SK-N-SH (cell line): ENCODE measurements at regions not wholly inside any gene's neighbourhood (a gene's known extent, or its start where the extent isn't known, plus 50 kb on each side); places are given as distances from the start of the nearest gene placed in this dataset.

Source experiments
- CTCF ChIA-PET: fragments of 300-600, 350-600 bp; formaldehyde crosslinking; extraction: SDS; loops from one replicate; lab custom pipeline; 2021; lab: Yijun Ruan, JAX
- POLR2A ChIA-PET: fragments of 350-600 bp; sonication (Branson Sonifier 250); formaldehyde crosslinking; extraction: SDS; loops from one replicate; lab custom pipeline; 2020; ENCODE audit warnings: antibody characterized with exemption, inconsistent platforms; lab: Yijun Ruan, JAX
- DNase-seq: peaks from one replicate; pipeline ENCODE4 v3.0.0; 2012
- H2AFZ ChIP-seq: fragments of 200-600 bp; sonication (generic); 2 replicates; pipeline ENCODE4 v1.8.1; 2016; ENCODE audit warnings: antibody characterized with exemption, mild to moderate bottlenecking, low read depth
- H3F3A ChIP-seq: fragments of 200-600 bp; sonication (generic); replicated peaks from 2 replicates; pipeline ENCODE3; 2016; ENCODE audit warnings: antibody characterized with exemption, mild to moderate bottlenecking; ENCODE audit not compliant: insufficient read depth
- H3K27ac ChIP-seq, 2 experiments: fragments of 200-500 bp in 1 of 2; fragments of 200-600 bp in 1 of 2; sonication (Bioruptor generic) in 1 of 2; sonication (generic), shearing (Covaris generic) in 1 of 2; 2 replicates each; pipeline versions ENCODE4 v1.5.1 to v1.6.1; 2014 to 2016; ENCODE audit warnings: low read depth in 2 of 2, inconsistent platforms in 1 of 2, low read length in 1 of 2, mild to moderate bottlenecking in 1 of 2, mixed read lengths in 1 of 2
- H3K27me3 ChIP-seq: fragments of 200-600 bp; sonication (generic), shearing (Covaris generic); 2 replicates; pipeline ENCODE4 v1.6.1; 2016; ENCODE audit warnings: mixed run types; ENCODE audit not compliant: insufficient read depth
- H3K36me3 ChIP-seq, 2 experiments: fragments of 200-500 bp in 1 of 2; fragments of 200-600 bp in 1 of 2; sonication (Bioruptor generic) in 1 of 2; sonication (generic) in 1 of 2; replicated peaks in 1 of 2; 2 replicates each; pipeline versions ENCODE3 to v1.5.1; 2014 to 2016; ENCODE audit warnings: low read length in 1 of 2, mild to moderate bottlenecking in 1 of 2; ENCODE audit not compliant: insufficient read depth in 2 of 2, control insufficient read depth in 1 of 2
- H3K4me1 ChIP-seq, 2 experiments: fragments of 200-500 bp in 1 of 2; fragments of 200-600 bp in 1 of 2; sonication (Bioruptor generic) in 1 of 2; sonication (generic), shearing (Covaris generic) in 1 of 2; 2 replicates each; pipeline versions ENCODE4 v1.5.1 to v1.6.1; 2014 to 2016; ENCODE audit warnings: low read depth in 1 of 2, low read length in 1 of 2, mixed run types in 1 of 2; ENCODE audit not compliant: insufficient read depth in 2 of 2, control insufficient read depth in 1 of 2
- H3K4me2 ChIP-seq: fragments of 200-600 bp; sonication (generic), shearing (Covaris generic); 2 replicates; pipeline ENCODE4 v1.6.1; 2017; ENCODE audit warnings: mixed run types
- H3K4me3 ChIP-seq, 2 experiments: fragments of 200-500 bp in 1 of 2; fragments of 200-600 bp in 1 of 2; sonication (Bioruptor generic) in 1 of 2; sonication (generic), shearing (Covaris generic) in 1 of 2; 2 replicates each; pipeline versions ENCODE4 v1.5.1 to v1.8.1; 2014 to 2016; ENCODE audit warnings: low read depth in 2 of 2, inconsistent platforms in 1 of 2, low read length in 1 of 2, mild to moderate bottlenecking in 1 of 2, mixed read lengths in 1 of 2, moderate library complexity in 1 of 2
- H3K79me2 ChIP-seq: fragments of 200-600 bp; sonication (generic); 2 replicates; pipeline ENCODE4 v1.8.1; 2017; ENCODE audit warnings: mild to moderate bottlenecking; ENCODE audit not compliant: insufficient read depth
- H3K9ac ChIP-seq: fragments of 200-600 bp; sonication (generic); 2 replicates; pipeline ENCODE4 v1.6.1; 2017; ENCODE audit warnings: mixed run types
- H3K9me2 ChIP-seq: fragments of 200-600 bp; sonication (generic); 2 replicates; pipeline ENCODE4 v1.6.1; 2017; ENCODE audit warnings: mixed run types
- H3K9me3 ChIP-seq: fragments of 200-600 bp; sonication (generic); 2 replicates; pipeline ENCODE4 v1.6.1; 2017; ENCODE audit warnings: mixed run types, mild to moderate bottlenecking, moderate library complexity
- H4K20me1 ChIP-seq: fragments of 200-600 bp; sonication (generic); 2 replicates; pipeline ENCODE4 v1.6.1; 2017; ENCODE audit warnings: mild to moderate bottlenecking, mixed run types; ENCODE audit not compliant: insufficient read depth
- ELF1 ChIP-seq: IDR thresholded peaks from 2 replicates; pipeline ENCODE4 v1.4.0; 2012
- EP300 ChIP-seq, 2 experiments: IDR thresholded peaks; 2 replicates each; pipeline versions ENCODE4 v1.4.0 to v1.6.1; 2012; ENCODE audit warnings: borderline replicate concordance in 1 of 2, low read depth in 1 of 2, low read length in 1 of 2
- EZH2phosphoT487 ChIP-seq: fragments of 200-600 bp; sonication (generic); IDR thresholded peaks from 2 replicates; pipeline ENCODE4 v1.6.1; 2017; ENCODE audit warnings: low read depth, mixed run types, mild to moderate bottlenecking, antibody characterized with exemption, moderate library complexity, borderline replicate concordance
- MAX ChIP-seq: IDR thresholded peaks from 2 replicates; pipeline ENCODE4 v1.4.0; 2012; ENCODE audit warnings: low read depth
- MEF2A ChIP-seq: IDR thresholded peaks from 2 replicates; pipeline ENCODE4 v1.4.0; 2012; ENCODE audit warnings: low read depth, borderline replicate concordance
- NFIC ChIP-seq: IDR thresholded peaks from 2 replicates; pipeline ENCODE4 v1.4.0; 2012; ENCODE audit warnings: borderline replicate concordance
- NRF1 ChIP-seq: IDR thresholded peaks from 2 replicates; pipeline ENCODE4 v1.6.1; 2012; ENCODE audit warnings: low read depth, mild to moderate bottlenecking, low read length
- RAD21 ChIP-seq: IDR thresholded peaks from 2 replicates; pipeline ENCODE4 v1.6.1; 2012; ENCODE audit warnings: mild to moderate bottlenecking, low read length
- RXRA ChIP-seq: IDR thresholded peaks from 2 replicates; pipeline ENCODE4 v1.4.0; 2012; ENCODE audit warnings: low read depth, mild to moderate bottlenecking, borderline replicate concordance
- SMC3 ChIP-seq: IDR thresholded peaks from 2 replicates; pipeline ENCODE4 v1.6.1; 2012; ENCODE audit warnings: low read depth, low read length, improper control_type of control experiment
- TEAD4 ChIP-seq: IDR thresholded peaks from 2 replicates; pipeline ENCODE4 v1.4.0; 2012; ENCODE audit warnings: mild to moderate bottlenecking, borderline replicate concordance; ENCODE audit not compliant: insufficient read depth
- USF1 ChIP-seq: IDR thresholded peaks from 2 replicates; pipeline ENCODE4 v1.4.0; 2012; ENCODE audit warnings: low read depth, borderline replicate concordance
- WGBS: methylation state at CpG from one replicate; pipeline ENCODE4 v1.1.6; 2017; ENCODE audit warnings: low lambda C conversion rate; 5-methylcytosine and 5-hydroxymethylcytosine counted together
- TF ChIP-seq, protein P1 (sequence below): fragments of 150-350 bp; IDR thresholded peaks from 2 replicates; pipeline ENCODE4 v1.6.1; 2016; ENCODE audit warnings: mild to moderate bottlenecking, low read depth, low read length
- TF ChIP-seq, protein P2 (sequence below): fragments of 150-350 bp; IDR thresholded peaks from 2 replicates; pipeline ENCODE4 v1.6.1; 2017; ENCODE audit warnings: antibody characterized with exemption, low read length, low read depth, borderline replicate concordance
- TF ChIP-seq, protein P3 (sequence below): fragments of 200-600 bp; sonication (generic); IDR thresholded peaks from 2 replicates; pipeline ENCODE4 v1.6.1; 2017; ENCODE audit warnings: antibody characterized with exemption, mild to moderate bottlenecking, moderate library complexity

DNA sequence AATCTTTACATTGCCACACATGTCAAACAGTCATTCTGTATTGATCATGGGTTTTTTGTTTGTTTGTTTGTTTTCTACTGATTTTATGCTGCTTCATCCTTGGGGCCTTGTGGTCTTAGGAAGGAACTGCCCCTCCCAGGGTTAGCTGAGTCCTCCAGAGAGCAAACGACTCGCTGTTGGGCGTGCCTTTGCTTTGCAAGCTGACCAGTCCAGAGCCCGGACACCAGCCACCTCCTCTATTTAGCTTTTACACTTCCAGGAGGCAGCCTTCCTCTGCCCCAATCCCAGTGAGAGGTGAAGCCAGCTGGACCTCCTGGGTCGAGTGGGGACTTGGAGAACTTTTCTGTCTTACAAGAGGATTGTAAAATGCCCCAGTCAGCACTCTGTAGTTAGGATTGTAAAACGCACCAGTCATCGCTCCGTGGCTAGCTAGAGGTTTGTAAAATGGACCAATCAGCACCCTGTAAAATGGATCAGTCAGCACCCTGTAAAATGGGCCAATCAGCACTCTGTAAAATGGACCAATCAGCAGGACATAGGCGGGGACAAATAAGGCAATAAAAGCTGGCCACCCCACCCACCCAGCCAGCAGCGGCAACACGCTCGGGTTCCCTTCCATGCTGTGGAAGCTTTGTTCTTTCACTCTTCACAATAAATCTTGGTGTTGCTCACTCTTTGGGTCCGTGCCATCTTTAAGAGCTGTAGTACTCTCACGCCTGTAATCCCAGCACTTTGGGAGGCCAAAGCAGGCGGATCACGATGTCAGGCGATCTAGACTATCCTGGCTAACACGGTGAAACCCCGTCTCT, 154.4 kb downstream of the ERCC6L2 start:
- H3K4me3 ChIP-seq = no peak overlapping the region
- H3K9me2 ChIP-seq = no peaks in the 10 kb centered on the region
- H3K4me2 ChIP-seq = no peak overlapping the region
- no peaks in the 10 kb centered on the region for H3F3A ChIP-seq
- 85% methylated on average over 19 of the region's 19 CpGs for WGBS
- ChIA-PET CTCF (interaction anchor here (1.2 kb wide), 1 partner anchor 188 kb away, joined by 3 read pairs; no protein-coding TSS in a partner anchor), POLR2A (interaction anchor here (0.6 kb wide), 1 partner anchor 620 kb away, joined by 3 read pairs; no protein-coding TSS in a partner anchor)
- H3K27me3 ChIP-seq = no peaks in the 10 kb centered on the region
- peaks cover 0 to 14% of the 10 kb centered on the region in 2 experiments; a peak in 1 of 4 replicates for H3K4me1 ChIP-seq
- H3K79me2 ChIP-seq = no peaks in the 10 kb centered on the region
- no peak for TF ChIP-seq EP300 (IDR thresholded peaks at IDR 0.05; ENCODE audit: borderline replicate concordance in 1 of 2, low read depth in 1 of 2, low read length in 1 of 2)
- TF ChIP-seq SMC3 = no peak
- TF ChIP-seq NRF1 = no peak
- TF ChIP-seq, protein P1, sequence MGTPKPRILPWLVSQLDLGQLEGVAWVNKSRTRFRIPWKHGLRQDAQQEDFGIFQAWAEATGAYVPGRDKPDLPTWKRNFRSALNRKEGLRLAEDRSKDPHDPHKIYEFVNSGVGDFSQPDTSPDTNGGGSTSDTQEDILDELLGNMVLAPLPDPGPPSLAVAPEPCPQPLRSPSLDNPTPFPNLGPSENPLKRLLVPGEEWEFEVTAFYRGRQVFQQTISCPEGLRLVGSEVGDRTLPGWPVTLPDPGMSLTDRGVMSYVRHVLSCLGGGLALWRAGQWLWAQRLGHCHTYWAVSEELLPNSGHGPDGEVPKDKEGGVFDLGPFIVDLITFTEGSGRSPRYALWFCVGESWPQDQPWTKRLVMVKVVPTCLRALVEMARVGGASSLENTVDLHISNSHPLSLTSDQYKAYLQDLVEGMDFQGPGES = no peak
- no peak for TF ChIP-seq MAX
- TF ChIP-seq TEAD4 = no peak
- TF ChIP-seq RAD21 = no peak
- TF ChIP-seq NFIC = no peak
- no peak for TF ChIP-seq EZH2phosphoT487
- TF ChIP-seq, protein P2, sequence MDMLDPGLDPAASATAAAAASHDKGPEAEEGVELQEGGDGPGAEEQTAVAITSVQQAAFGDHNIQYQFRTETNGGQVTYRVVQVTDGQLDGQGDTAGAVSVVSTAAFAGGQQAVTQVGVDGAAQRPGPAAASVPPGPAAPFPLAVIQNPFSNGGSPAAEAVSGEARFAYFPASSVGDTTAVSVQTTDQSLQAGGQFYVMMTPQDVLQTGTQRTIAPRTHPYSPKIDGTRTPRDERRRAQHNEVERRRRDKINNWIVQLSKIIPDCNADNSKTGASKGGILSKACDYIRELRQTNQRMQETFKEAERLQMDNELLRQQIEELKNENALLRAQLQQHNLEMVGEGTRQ = no peak
- no peak for TF ChIP-seq ELF1
- no peak for TF ChIP-seq MEF2A
- TF ChIP-seq, protein P3, sequence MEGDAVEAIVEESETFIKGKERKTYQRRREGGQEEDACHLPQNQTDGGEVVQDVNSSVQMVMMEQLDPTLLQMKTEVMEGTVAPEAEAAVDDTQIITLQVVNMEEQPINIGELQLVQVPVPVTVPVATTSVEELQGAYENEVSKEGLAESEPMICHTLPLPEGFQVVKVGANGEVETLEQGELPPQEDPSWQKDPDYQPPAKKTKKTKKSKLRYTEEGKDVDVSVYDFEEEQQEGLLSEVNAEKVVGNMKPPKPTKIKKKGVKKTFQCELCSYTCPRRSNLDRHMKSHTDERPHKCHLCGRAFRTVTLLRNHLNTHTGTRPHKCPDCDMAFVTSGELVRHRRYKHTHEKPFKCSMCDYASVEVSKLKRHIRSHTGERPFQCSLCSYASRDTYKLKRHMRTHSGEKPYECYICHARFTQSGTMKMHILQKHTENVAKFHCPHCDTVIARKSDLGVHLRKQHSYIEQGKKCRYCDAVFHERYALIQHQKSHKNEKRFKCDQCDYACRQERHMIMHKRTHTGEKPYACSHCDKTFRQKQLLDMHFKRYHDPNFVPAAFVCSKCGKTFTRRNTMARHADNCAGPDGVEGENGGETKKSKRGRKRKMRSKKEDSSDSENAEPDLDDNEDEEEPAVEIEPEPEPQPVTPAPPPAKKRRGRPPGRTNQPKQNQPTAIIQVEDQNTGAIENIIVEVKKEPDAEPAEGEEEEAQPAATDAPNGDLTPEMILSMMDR = no peak
- TF ChIP-seq RXRA = no peak
- no peak for TF ChIP-seq USF1
- H3K9me3 ChIP-seq = no peaks in the 10 kb centered on the region
- H3K27ac ChIP-seq = no peak overlapping the region
- H3K9ac ChIP-seq = no peak overlapping the region
- H3K36me3 ChIP-seq = no peaks in the 10 kb centered on the region
- DNase-seq = no peak
- H4K20me1 ChIP-seq = no peaks in the 10 kb centered on the region
- no peak overlapping the region for H2AFZ ChIP-seq
